PFSK-1 (cell line): ENCODE measurements at regions not wholly inside any gene's neighbourhood (a gene's known extent, or its start where the extent isn't known, plus 50 kb on each side); places are given as distances from the start of the nearest gene placed in this dataset.

Experiments
- FOXP2 ChIP-seq: optimal IDR thresholded peaks from 2 replicates; pipeline ENCODE3; 2011; ENCODE audit warnings: borderline replicate concordance, control low read depth, inconsistent platforms; ENCODE audit not compliant: insufficient read depth; ENCODE audit errors: extremely low read length, extremely low read depth
- POLR2AphosphoS5 ChIP-seq: IDR thresholded peaks from 2 replicates; pipeline ENCODE4 v1.6.1; 2012; ENCODE audit warnings: low read depth, mild to moderate bottlenecking, control low read depth, low read length, moderate library complexity
- SIN3A ChIP-seq: IDR thresholded peaks from 2 replicates; pipeline ENCODE4 v1.6.1; 2012; ENCODE audit warnings: mild to moderate bottlenecking, low read length, moderate library complexity, borderline replicate concordance; ENCODE audit not compliant: insufficient read depth
- TAF1 ChIP-seq: IDR thresholded peaks from 2 replicates; pipeline ENCODE4 v1.6.1; 2012; ENCODE audit warnings: low read length, control low read depth, borderline replicate concordance; ENCODE audit not compliant: insufficient read depth
- TF ChIP-seq, protein P1 (sequence below), 2 experiments: IDR thresholded peaks; 2 replicates each; pipeline versions ENCODE4 v1.6.1 to v1.8.0; 2011 to 2012; ENCODE audit warnings: low read depth in 2 of 2, low read length in 2 of 2, control low read depth in 1 of 2, inconsistent platforms in 1 of 2, mild to moderate bottlenecking in 1 of 2, moderate library complexity in 1 of 2; ENCODE audit not compliant: insufficient read depth in 1 of 2

DNA sequence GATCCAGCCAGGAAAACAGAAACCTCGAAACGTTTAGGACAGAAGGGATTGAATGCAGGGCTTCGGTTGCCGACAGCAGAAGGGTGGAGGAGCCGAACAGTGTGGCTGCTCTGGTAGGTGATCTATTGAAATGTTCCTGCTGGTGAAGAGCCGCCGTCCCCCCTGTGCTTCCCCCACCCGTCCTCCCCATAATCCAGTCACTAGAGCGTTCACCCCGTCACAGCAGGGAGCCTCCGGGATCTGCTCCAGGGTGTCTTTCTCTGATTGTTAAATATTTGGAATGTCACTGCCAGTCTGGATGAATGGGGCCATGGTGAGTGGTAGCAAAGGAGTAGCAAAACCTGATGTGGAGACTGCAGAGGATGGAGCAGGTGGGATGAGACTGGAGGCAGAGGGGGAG is 255.1 kb upstream of the CSF3R start:
- TF ChIP-seq, protein P1, sequence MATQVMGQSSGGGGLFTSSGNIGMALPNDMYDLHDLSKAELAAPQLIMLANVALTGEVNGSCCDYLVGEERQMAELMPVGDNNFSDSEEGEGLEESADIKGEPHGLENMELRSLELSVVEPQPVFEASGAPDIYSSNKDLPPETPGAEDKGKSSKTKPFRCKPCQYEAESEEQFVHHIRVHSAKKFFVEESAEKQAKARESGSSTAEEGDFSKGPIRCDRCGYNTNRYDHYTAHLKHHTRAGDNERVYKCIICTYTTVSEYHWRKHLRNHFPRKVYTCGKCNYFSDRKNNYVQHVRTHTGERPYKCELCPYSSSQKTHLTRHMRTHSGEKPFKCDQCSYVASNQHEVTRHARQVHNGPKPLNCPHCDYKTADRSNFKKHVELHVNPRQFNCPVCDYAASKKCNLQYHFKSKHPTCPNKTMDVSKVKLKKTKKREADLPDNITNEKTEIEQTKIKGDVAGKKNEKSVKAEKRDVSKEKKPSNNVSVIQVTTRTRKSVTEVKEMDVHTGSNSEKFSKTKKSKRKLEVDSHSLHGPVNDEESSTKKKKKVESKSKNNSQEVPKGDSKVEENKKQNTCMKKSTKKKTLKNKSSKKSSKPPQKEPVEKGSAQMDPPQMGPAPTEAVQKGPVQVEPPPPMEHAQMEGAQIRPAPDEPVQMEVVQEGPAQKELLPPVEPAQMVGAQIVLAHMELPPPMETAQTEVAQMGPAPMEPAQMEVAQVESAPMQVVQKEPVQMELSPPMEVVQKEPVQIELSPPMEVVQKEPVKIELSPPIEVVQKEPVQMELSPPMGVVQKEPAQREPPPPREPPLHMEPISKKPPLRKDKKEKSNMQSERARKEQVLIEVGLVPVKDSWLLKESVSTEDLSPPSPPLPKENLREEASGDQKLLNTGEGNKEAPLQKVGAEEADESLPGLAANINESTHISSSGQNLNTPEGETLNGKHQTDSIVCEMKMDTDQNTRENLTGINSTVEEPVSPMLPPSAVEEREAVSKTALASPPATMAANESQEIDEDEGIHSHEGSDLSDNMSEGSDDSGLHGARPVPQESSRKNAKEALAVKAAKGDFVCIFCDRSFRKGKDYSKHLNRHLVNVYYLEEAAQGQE (IDR thresholded peaks at IDR 0.05; ENCODE audit: insufficient read depth in 1 of 2, low read depth in 2 of 2, low read length in 2 of 2): no peak
- TF ChIP-seq TAF1: no peak
- no peak for TF ChIP-seq POLR2AphosphoS5
- TF ChIP-seq SIN3A: no peak
- no peak for TF ChIP-seq FOXP2

DNA sequence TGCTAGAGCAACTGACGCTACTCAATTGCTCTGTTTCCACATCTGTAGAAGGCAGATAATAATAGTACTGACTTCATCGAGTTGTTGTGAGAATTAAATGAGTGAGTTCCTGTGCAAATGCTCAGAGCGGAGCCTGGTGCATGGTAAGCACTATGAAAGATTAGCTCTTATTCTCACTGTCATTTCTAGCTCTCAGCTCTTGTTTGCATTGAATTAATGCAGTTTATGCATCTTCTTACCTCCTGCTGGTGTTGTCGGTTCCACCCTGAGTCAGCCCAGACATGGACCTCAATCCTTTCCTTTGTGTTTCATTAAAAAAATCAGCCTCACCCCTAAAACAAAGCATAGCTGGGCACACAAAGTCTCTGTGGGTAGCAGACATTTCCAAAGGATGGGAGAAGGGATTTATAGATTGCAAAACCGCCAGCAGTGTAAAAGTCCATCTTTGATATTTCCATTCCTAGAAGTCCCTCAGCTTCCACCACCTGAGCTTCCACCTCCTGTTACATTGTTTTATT is 254.4 kb upstream of the CSF3R start:
- no peak for TF ChIP-seq TAF1
- no peak for TF ChIP-seq POLR2AphosphoS5
- TF ChIP-seq, protein P1 (IDR thresholded peaks at IDR 0.05; ENCODE audit: insufficient read depth in 1 of 2, low read depth in 2 of 2, low read length in 2 of 2): no peak
- no peak for TF ChIP-seq SIN3A
- no peak for TF ChIP-seq FOXP2

DNA sequence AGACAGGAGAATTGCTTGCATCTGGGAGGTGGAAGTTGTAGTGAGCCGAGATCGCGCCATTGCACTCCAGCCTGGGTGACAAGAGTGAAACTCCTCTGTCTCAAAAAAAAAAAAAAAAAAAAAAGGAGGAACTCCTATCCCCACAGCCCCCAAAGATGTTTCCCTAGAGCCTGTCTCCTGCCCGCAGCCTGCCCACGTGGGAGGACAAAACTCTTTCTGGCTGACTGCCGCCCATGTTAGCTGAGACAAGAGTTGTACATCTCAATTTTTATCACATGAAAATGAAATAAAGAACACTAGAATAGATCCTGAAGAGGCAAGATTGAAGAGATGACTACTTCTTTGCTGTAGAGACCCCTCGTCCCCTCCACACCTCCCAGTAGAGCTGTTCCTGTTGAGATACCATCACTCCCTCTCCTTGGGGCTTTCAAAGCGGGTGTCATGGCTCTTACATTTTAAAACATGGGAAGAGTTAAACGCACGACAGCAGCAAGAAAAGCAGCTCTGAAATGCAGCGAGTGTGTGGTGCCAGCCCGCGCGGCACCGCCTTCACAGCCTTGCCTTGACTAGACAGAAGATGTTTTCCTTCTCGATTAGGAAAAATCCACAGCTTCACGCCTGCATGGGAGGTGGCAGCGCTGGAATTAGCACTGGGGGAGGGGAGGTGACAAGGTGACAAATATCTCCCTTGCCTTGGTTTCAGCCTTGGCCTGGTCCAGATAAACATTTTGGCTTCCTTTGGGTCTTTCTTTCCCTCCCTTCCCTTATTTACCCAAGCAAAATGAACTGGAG is 253.4 kb upstream of the CSF3R start:
- TF ChIP-seq, protein P1 (IDR thresholded peaks at IDR 0.05; ENCODE audit: insufficient read depth in 1 of 2, low read depth in 2 of 2, low read length in 2 of 2): no peak
- TF ChIP-seq POLR2AphosphoS5: no peak
- TF ChIP-seq SIN3A: no peak
- TF ChIP-seq TAF1: no peak
- TF ChIP-seq FOXP2: no peak

DNA sequence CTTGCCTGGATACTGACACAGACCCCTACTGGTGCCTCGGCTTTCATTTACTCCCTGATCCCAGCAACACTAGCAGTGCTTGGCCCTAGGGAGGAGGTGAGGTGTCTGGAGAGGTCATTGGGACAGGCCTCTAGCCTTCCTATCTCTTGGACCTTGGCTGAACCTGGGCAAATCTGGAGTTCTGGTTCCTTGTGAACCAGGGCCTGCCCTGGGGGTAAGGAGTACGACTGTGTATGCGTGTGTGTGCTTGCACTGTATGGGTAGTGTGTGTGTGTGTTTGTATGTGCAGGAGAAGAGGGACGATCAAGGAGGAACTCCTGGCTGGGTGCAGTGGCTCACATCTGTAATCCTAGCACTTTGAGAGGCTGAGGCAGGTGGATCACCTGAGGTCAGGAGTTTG is 252.7 kb upstream of the CSF3R start:
- TF ChIP-seq FOXP2: no peak
- TF ChIP-seq TAF1: no peak
- TF ChIP-seq SIN3A: no peak
- TF ChIP-seq, protein P1 (IDR thresholded peaks at IDR 0.05; ENCODE audit: insufficient read depth in 1 of 2, low read depth in 2 of 2, low read length in 2 of 2): no peak
- no peak for TF ChIP-seq POLR2AphosphoS5
